ENCODE measurements at regions not wholly inside any gene's neighbourhood (a gene's known extent, or its start where the extent isn't known, plus 50 kb on each side); places are given as distances from the start of the nearest gene placed in this dataset.

- TF ChIP-seq, protein P1, sequence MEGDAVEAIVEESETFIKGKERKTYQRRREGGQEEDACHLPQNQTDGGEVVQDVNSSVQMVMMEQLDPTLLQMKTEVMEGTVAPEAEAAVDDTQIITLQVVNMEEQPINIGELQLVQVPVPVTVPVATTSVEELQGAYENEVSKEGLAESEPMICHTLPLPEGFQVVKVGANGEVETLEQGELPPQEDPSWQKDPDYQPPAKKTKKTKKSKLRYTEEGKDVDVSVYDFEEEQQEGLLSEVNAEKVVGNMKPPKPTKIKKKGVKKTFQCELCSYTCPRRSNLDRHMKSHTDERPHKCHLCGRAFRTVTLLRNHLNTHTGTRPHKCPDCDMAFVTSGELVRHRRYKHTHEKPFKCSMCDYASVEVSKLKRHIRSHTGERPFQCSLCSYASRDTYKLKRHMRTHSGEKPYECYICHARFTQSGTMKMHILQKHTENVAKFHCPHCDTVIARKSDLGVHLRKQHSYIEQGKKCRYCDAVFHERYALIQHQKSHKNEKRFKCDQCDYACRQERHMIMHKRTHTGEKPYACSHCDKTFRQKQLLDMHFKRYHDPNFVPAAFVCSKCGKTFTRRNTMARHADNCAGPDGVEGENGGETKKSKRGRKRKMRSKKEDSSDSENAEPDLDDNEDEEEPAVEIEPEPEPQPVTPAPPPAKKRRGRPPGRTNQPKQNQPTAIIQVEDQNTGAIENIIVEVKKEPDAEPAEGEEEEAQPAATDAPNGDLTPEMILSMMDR (IDR thresholded peaks at IDR 0.05): no peak
Measured at GRCh38 chr6:106750142-106750918, 121.0 kb downstream of the QRSL1 start.

DNA sequence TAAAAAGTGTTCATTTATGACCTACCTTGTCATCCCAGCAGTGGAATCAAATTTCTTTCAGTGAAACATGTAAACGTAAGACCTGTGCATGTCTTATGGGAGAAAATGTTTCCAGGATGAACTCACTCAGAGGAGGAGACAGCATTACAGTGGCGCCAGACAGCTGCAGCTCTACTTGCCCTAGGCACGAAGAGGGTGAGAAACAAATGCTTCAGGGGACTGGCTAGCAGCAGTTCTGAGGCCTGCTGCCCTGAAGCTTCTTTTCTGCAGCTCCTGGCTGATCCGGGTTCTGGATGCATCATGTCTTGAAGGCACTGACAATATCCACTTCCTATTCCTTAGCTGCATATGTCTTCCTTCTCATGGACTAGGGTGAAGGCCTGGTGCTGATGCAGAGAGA lies 120.2 kb downstream of the QRSL1 start:
- TF ChIP-seq, protein P1 (IDR thresholded peaks at IDR 0.05): no peak

DNA sequence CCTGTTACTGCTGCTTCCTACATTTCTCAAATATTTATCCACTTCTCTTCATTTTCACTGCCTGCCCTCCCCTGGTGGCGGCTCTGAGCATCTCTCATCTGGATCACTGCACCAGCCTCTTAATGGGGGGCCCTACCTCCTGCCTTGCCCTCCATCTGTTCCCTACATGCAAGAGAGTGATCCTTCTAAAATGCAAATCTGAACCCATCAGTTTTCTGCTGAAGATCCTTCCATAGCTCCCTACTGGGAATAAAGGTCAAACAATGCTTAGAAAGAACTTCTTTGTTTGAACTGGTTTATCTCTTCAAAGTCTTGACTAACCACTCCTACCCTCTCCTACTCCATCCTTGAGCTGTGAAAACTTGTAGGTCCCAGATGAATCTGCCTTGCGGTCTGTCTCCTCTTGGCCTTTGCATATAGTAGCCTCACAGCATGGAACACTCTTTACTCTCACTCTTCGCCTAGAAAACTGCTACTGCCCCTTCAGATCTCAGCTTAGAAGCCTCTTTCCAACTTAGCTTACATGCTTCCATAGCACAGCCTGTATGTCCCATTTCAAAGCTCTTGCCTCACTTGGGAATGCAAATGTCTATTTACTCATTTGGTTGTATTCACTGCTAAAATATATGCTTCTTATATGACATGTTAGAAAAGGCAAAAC lies 119.3 kb downstream of the QRSL1 start:
- TF ChIP-seq, protein P1 (IDR thresholded peaks at IDR 0.05): no peak

- TF ChIP-seq, protein P1 (IDR thresholded peaks at IDR 0.05): no peak
Measured at GRCh38 chr6:106747139-106747538, 117.8 kb downstream of the QRSL1 start.

DNA sequence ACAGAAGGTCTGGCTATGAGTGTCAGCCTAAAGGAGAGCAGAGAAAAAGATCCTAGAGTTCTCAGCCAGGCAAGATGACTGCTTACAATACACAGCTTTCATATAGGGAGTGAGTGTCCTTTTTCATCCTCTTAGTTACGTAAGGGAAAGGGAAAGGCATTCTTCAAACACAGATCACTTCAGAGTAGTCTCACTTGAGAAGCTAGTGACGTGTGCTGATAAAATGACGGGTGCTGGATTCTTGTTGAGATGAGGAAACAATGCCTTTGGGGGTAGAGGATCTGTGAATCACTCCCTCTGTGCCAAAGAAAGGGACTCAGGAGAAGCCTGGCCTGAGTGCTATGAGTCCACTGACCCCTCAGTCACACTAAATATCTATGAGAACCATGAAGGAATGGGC lies 117.3 kb downstream of the QRSL1 start:
- TF ChIP-seq, protein P1 (IDR thresholded peaks at IDR 0.05): no peak

GRCh38 chr6:106745824-106746582 lies 116.6 kb downstream of the QRSL1 start:
- TF ChIP-seq, protein P1 (IDR thresholded peaks at IDR 0.05): no peak

- TF ChIP-seq, protein P1 (IDR thresholded peaks at IDR 0.05): no peak
Measured at GRCh38 chr6:106745197-106745770, 115.9 kb downstream of the QRSL1 start.

Measured in LNCAP (cell line).